C4-2B (cell line): ENCODE measurements at regions not wholly inside any gene's neighbourhood (a gene's known extent, or its start where the extent isn't known, plus 50 kb on each side); places are given as distances from the start of the nearest gene placed in this dataset.

Experiments
- H3K27ac ChIP-seq: fragments of 450-650 bp; 2 replicates; pipeline ENCODE4 v1.5.1; 2017
- CTCF ChIP-seq: fragments of 450-650 bp; conservative IDR thresholded peaks from 2 replicates; pipeline ENCODE4 v1.5.1; 2017; ENCODE audit warnings: mild to moderate bottlenecking
- ZFX ChIP-seq: fragments of 450-650 bp; IDR thresholded peaks from 2 replicates; pipeline ENCODE4 v1.6.1; 2017

GRCh38 chr4:79057772-79058171, 118.5 kb upstream of the PAQR3 start:
- H3K27ac ChIP-seq, result no peak overlapping the region
- TF ChIP-seq ZFX, result no peak
- TF ChIP-seq CTCF, result no peak

GRCh38 chr4:79053754-79054153, 114.5 kb upstream of the PAQR3 start:
- TF ChIP-seq CTCF (no peak), ZFX (no peak)
- no peak overlapping the region for H3K27ac ChIP-seq

- H3K27ac ChIP-seq, result no peak overlapping the region
- TF ChIP-seq CTCF (no peak), ZFX (no peak)
These were observed 111.3 kb upstream of the PAQR3 start for GRCh38 chr4:79050541-79050880.

- H3K27ac ChIP-seq, result no peak overlapping the region
- TF ChIP-seq CTCF (no peak), ZFX (no peak)
These were observed 110.8 kb upstream of the PAQR3 start for GRCh38 chr4:79049840-79050540.

- TF ChIP-seq ZFX (no peak), CTCF (no peak)
- H3K27ac ChIP-seq, result no peak overlapping the region
These were observed 109.6 kb upstream of the PAQR3 start for GRCh38 chr4:79048878-79049277.

- H3K27ac ChIP-seq, result no peak overlapping the region
- TF ChIP-seq ZFX, result no peak
- TF ChIP-seq CTCF, result no peak
These were observed 108.1 kb upstream of the PAQR3 start for GRCh38 chr4:79047316-79047715.

GRCh38 chr4:79046016-79046592, 106.9 kb upstream of the PAQR3 start:
- no peak overlapping the region for H3K27ac ChIP-seq
- no peak for TF ChIP-seq ZFX
- no peak for TF ChIP-seq CTCF
